OCI-LY3 (cell line): ENCODE measurements at regions not wholly inside any gene's neighbourhood (a gene's known extent, or its start where the extent isn't known, plus 50 kb on each side); places are given as distances from the start of the nearest gene placed in this dataset.
A peak's percentile ranks its signal among the peaks of the same experiment; 100 is the strongest.

Experiments
- EZH2phosphoT487 ChIP-seq: fragments of 200-600 bp; shearing (Covaris generic); IDR thresholded peaks from 2 replicates; pipeline ENCODE4 v1.6.1; 2018; ENCODE audit warnings: antibody characterized with exemption, mixed run types, low read depth
- TF ChIP-seq, protein P1 (sequence below): fragments of 200-600, 300-600 bp; sonication (generic); IDR thresholded peaks from 2 replicates; pipeline ENCODE4 v1.5.1; 2014; ENCODE audit warnings: antibody characterized with exemption, low read length, low read depth

DNA sequence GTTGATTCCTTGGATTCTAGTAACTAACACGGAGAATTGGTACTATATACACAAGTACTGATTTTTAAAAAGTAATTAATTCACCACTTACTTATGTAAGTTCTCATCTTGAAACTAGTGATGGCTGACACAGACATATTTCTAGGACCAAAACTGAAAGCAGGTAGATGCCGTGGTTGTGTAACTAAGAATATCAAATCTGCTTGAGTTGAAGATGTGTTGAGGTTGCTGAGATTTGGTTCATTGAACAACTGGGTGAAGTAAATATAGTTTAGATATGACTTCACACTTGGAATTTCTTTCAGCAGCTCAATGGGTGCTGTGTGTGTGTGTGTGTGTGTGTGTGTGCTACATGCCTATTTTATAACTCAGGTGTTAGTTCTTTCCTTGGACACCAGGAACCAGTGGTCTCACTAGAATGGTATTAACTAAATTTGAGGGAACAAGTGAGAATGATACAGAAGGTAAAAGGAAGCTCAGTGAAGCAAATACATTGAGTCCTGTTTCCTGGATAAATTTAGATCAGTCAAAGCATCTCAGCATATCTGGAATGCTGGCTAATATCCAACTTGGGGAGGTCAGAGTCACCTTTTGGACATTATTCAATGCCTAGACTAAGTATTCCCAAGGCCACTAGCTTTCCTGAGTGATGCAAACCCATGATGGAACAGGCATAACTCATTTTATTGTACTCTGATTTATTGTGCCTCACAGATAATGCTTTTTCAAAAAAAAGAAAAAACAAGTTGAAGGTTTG is 110.7 kb upstream of the ZEB2 start:
- peak; percentile 78 for TF ChIP-seq EZH2phosphoT487
- TF ChIP-seq, protein P1, sequence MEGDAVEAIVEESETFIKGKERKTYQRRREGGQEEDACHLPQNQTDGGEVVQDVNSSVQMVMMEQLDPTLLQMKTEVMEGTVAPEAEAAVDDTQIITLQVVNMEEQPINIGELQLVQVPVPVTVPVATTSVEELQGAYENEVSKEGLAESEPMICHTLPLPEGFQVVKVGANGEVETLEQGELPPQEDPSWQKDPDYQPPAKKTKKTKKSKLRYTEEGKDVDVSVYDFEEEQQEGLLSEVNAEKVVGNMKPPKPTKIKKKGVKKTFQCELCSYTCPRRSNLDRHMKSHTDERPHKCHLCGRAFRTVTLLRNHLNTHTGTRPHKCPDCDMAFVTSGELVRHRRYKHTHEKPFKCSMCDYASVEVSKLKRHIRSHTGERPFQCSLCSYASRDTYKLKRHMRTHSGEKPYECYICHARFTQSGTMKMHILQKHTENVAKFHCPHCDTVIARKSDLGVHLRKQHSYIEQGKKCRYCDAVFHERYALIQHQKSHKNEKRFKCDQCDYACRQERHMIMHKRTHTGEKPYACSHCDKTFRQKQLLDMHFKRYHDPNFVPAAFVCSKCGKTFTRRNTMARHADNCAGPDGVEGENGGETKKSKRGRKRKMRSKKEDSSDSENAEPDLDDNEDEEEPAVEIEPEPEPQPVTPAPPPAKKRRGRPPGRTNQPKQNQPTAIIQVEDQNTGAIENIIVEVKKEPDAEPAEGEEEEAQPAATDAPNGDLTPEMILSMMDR = no peak
